Activated CD8-positive, alpha-beta memory T cell treated with anti-CD3 and anti-CD28 coated beads, Interleukin-2, amount 10 ng/mL, durations not matched to agents 7 days and 5 days (primary cell): ENCODE measurements at regions not wholly inside any gene's neighbourhood (a gene's known extent, or its start where the extent isn't known, plus 50 kb on each side); places are given as distances from the start of the nearest gene placed in this dataset.

Source experiments
- ATAC-seq: fragments of 150-1000 bp; cut with Tn5 transposase; one replicate; pipeline ENCODE4 v1.10.0; 2021; ENCODE audit warnings: moderate library complexity
- CTCF ChIA-PET: fragments of 350-600 bp; sonication (Branson Sonifier 250); formaldehyde crosslinking; loops from one replicate; lab custom pipeline; 2021; ENCODE audit warnings: antibody characterized with exemption; lab: Charles Lee
- DNase-seq: peaks from one replicate; pipeline ENCODE4 v3.0.0-alpha.2; 2020
- H3K27ac Mint-ChIP-seq: one replicate; pipeline ENCODE4 v1.8.0; 2021; ENCODE audit warnings: mild to moderate bottlenecking, mixed read lengths
- H3K27me3 Mint-ChIP-seq: one replicate; pipeline ENCODE4 v1.8.0; 2021; ENCODE audit warnings: mixed read lengths
- H3K36me3 Mint-ChIP-seq: one replicate; pipeline ENCODE4 v1.8.0; 2021; ENCODE audit warnings: mild to moderate bottlenecking, mixed read lengths
- H3K4me1 Mint-ChIP-seq: one replicate; pipeline ENCODE4 v1.8.0; 2021; ENCODE audit warnings: mixed read lengths
- H3K4me3 Mint-ChIP-seq: one replicate; pipeline ENCODE4 v1.8.0; 2021; ENCODE audit warnings: mild to moderate bottlenecking, moderate library complexity, mixed read lengths
- H3K9me3 Mint-ChIP-seq: one replicate; pipeline ENCODE4 v1.8.0; 2022; ENCODE audit warnings: low read depth, mixed read lengths

GRCh38 chr1:208528578-208529240 is 284.5 kb upstream of the PLXNA2 start:
- DNase-seq, result no peak
- no peak for ATAC-seq
- Mint-ChIP-seq H3K9me3 (no peaks in the 10 kb centered on the region), H3K36me3 (no peaks in the 10 kb centered on the region), H3K27ac (no peak overlapping the region), H3K27me3 (peaks cover 2% of the 10 kb centered on the region), H3K4me1 (no peaks in the 10 kb centered on the region), H3K4me3 (no peak overlapping the region)
- CTCF ChIA-PET, result no interaction called here

GRCh38 chr1:208531003-208531750 is 287.0 kb upstream of the PLXNA2 start:
- CTCF ChIA-PET, result no interaction called here
- Mint-ChIP-seq H3K27me3 (no peaks in the 10 kb centered on the region), H3K27ac (no peak overlapping the region), H3K36me3 (no peaks in the 10 kb centered on the region), H3K4me1 (no peaks in the 10 kb centered on the region), H3K4me3 (no peak overlapping the region), H3K9me3 (no peaks in the 10 kb centered on the region)
- DNase-seq (no peak), ATAC-seq (no peak)

- H3K4me1 Mint-ChIP-seq, result no peaks in the 10 kb centered on the region
- CTCF ChIA-PET, result no interaction called here
- H3K4me3 Mint-ChIP-seq, result no peak overlapping the region
- no peaks in the 10 kb centered on the region for H3K9me3 Mint-ChIP-seq
- no peaks in the 10 kb centered on the region for H3K27me3 Mint-ChIP-seq
- no peak overlapping the region for H3K27ac Mint-ChIP-seq
- no peaks in the 10 kb centered on the region for H3K36me3 Mint-ChIP-seq
- DNase-seq (no peak), ATAC-seq (no peak)
Measured at GRCh38 chr1:208533746-208534598, 289.8 kb upstream of the PLXNA2 start.

- no peaks in the 10 kb centered on the region for H3K36me3 Mint-ChIP-seq
- H3K4me3 Mint-ChIP-seq, result no peak overlapping the region
- CTCF ChIA-PET, result no interaction called here
- H3K9me3 Mint-ChIP-seq, result no peaks in the 10 kb centered on the region
- no peak overlapping the region for H3K27ac Mint-ChIP-seq
- H3K4me1 Mint-ChIP-seq, result no peaks in the 10 kb centered on the region
- no peak for ATAC-seq
- no peak for DNase-seq
- peaks cover under 1% of the 10 kb centered on the region for H3K27me3 Mint-ChIP-seq
Measured at GRCh38 chr1:208534599-208534897, 290.4 kb upstream of the PLXNA2 start.

- DNase-seq (no peak), ATAC-seq (no peak)
- Mint-ChIP-seq H3K9me3 (no peaks in the 10 kb centered on the region), H3K36me3 (no peaks in the 10 kb centered on the region), H3K4me1 (no peaks in the 10 kb centered on the region), H3K27ac (no peak overlapping the region), H3K4me3 (no peak overlapping the region), H3K27me3 (peaks cover 2% of the 10 kb centered on the region)
- CTCF ChIA-PET, result no interaction called here
Measured at GRCh38 chr1:208534979-208535378, 290.8 kb upstream of the PLXNA2 start.

- DNase-seq, result no peak
- CTCF ChIA-PET, result no interaction called here
- Mint-ChIP-seq H3K27me3 (peaks cover 2% of the 10 kb centered on the region), H3K4me3 (no peak overlapping the region), H3K9me3 (no peaks in the 10 kb centered on the region), H3K4me1 (no peaks in the 10 kb centered on the region), H3K27ac (no peak overlapping the region), H3K36me3 (no peaks in the 10 kb centered on the region)
- ATAC-seq, result no peak
Measured at GRCh38 chr1:208535511-208535910, 291.3 kb upstream of the PLXNA2 start.

- no peaks in the 10 kb centered on the region for H3K9me3 Mint-ChIP-seq
- CTCF ChIA-PET, result no interaction called here
Measured at GRCh38 chr1:208536212-208536611, 292.0 kb upstream of the PLXNA2 start.

GRCh38 chr1:208537198-208537597 is 293.0 kb upstream of the PLXNA2 start:
- ATAC-seq, result no peak
- no peak overlapping the region for H3K27ac Mint-ChIP-seq

More at GRCh38 chr1:208536212-208536611, 292.0 kb upstream of the PLXNA2 start:
- Mint-ChIP-seq H3K27me3 (peaks cover 2% of the 10 kb centered on the region), H3K4me3 (no peak overlapping the region), H3K4me1 (peaks cover 1% of the 10 kb centered on the region), H3K27ac (no peak overlapping the region), H3K36me3 (no peaks in the 10 kb centered on the region)
- DNase-seq (no peak), ATAC-seq (no peak)

GRCh38 chr1:208538078-208538477 is 293.9 kb upstream of the PLXNA2 start:
- H3K4me1 Mint-ChIP-seq, result peaks cover 6% of the 10 kb centered on the region
- no peak overlapping the region for H3K4me3 Mint-ChIP-seq
- ATAC-seq, result no peak
- H3K27ac Mint-ChIP-seq, result no peak overlapping the region
- H3K36me3 Mint-ChIP-seq, result no peaks in the 10 kb centered on the region
- no peak for DNase-seq
- CTCF ChIA-PET, result interaction anchor here (0.7 kb wide), 1 partner anchor 12 kb away, joined by 3 read pairs; no protein-coding TSS in a partner anchor
- H3K27me3 Mint-ChIP-seq, result peaks cover 2% of the 10 kb centered on the region
- no peaks in the 10 kb centered on the region for H3K9me3 Mint-ChIP-seq

More at GRCh38 chr1:208537198-208537597, 293.0 kb upstream of the PLXNA2 start:
- Mint-ChIP-seq H3K36me3 (no peaks in the 10 kb centered on the region), H3K9me3 (no peaks in the 10 kb centered on the region), H3K4me3 (no peak overlapping the region), H3K27me3 (peaks cover 2% of the 10 kb centered on the region), H3K4me1 (peaks cover 4% of the 10 kb centered on the region)
- CTCF ChIA-PET, result no interaction called here
- DNase-seq, result no peak

- H3K27me3 Mint-ChIP-seq, result peaks cover 2% of the 10 kb centered on the region
- DNase-seq, result no peak
- CTCF ChIA-PET, result interaction anchor here (0.7 kb wide), 1 partner anchor 13 kb away, joined by 3 read pairs; no protein-coding TSS in a partner anchor
- H3K4me3 Mint-ChIP-seq, result no peak overlapping the region
- no peak for ATAC-seq
- H3K4me1 Mint-ChIP-seq, result peaks cover 8% of the 10 kb centered on the region
- no peaks in the 10 kb centered on the region for H3K9me3 Mint-ChIP-seq
- no peaks in the 10 kb centered on the region for H3K36me3 Mint-ChIP-seq
- H3K27ac Mint-ChIP-seq, result no peak overlapping the region
Measured at GRCh38 chr1:208538587-208538986, 294.4 kb upstream of the PLXNA2 start.

GRCh38 chr1:208540724-208541123 is 296.5 kb upstream of the PLXNA2 start:
- no peak overlapping the region for H3K4me3 Mint-ChIP-seq
- no peaks in the 10 kb centered on the region for H3K9me3 Mint-ChIP-seq
- H3K27me3 Mint-ChIP-seq, result peaks cover 2% of the 10 kb centered on the region
- H3K27ac Mint-ChIP-seq, result no peak overlapping the region
- H3K4me1 Mint-ChIP-seq, result peaks cover 8% of the 10 kb centered on the region
- DNase-seq, result no peak
- CTCF ChIA-PET, result no interaction called here
- H3K36me3 Mint-ChIP-seq, result no peaks in the 10 kb centered on the region
- ATAC-seq, result no peak

- H3K27me3 Mint-ChIP-seq, result peaks cover 2% of the 10 kb centered on the region
- H3K4me3 Mint-ChIP-seq, result no peak overlapping the region
- H3K36me3 Mint-ChIP-seq, result no peaks in the 10 kb centered on the region
- DNase-seq (peak; percentile 56), ATAC-seq (peak; percentile 60)
- CTCF ChIA-PET, result no interaction called here
- H3K27ac Mint-ChIP-seq, result no peak overlapping the region
- H3K4me1 Mint-ChIP-seq, result peaks cover 8% of the 10 kb centered on the region
- H3K9me3 Mint-ChIP-seq, result no peaks in the 10 kb centered on the region
Measured at GRCh38 chr1:208541225-208541855, 297.2 kb upstream of the PLXNA2 start.

- Mint-ChIP-seq H3K36me3 (no peaks in the 10 kb centered on the region), H3K9me3 (no peaks in the 10 kb centered on the region), H3K27ac (no peak overlapping the region), H3K4me3 (no peak overlapping the region), H3K27me3 (peaks cover 2% of the 10 kb centered on the region), H3K4me1 (peaks cover 8% of the 10 kb centered on the region)
- DNase-seq (no peak), ATAC-seq (no peak)
- CTCF ChIA-PET, result no interaction called here
Measured at GRCh38 chr1:208542309-208542708, 298.1 kb upstream of the PLXNA2 start.
